Effector CD8-positive, alpha-beta T cell (primary cell): ENCODE measurements at regions not wholly inside any gene's neighbourhood (a gene's known extent, or its start where the extent isn't known, plus 50 kb on each side); places are given as distances from the start of the nearest gene placed in this dataset.
"Not testable (repeated sequence)": the region's sequence is repeated elsewhere in the genome, so short reads cannot be mapped to it uniquely, and the experiment has no call there.

ENCODE experiments used
- DNase-seq: peaks from one replicate; lab custom pipeline; 2025; lab: John Stamatoyannopoulos, UW

DNA sequence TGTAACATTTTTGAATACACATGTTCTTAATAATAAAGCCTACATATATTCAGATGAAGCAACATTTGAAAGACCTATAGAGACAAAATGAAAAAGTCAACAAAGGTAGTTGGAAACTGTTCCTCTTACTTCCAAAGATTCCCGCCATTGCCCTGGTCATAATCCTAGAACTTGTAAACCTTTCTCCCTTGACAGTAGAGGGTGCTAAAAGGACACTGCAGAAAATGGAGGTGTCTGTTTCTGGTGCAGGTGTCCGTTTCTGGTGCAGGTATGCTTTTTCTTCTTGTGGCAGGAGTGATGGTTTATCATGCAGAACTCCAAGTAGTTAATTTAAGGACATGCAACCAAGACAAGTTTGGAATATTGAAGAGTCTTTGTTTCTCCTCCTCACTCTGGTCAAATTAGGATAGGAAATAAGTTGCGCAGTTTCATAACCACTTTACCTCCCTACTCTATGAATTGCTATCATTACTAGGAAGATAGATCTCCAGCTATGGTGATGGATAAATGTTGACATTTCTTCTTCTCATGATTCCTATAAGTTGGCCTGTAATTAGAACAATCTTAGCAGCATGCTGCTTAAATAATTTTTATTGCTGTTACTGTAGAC lies 56.0 kb upstream of the FAM174A start:
- no peak for DNase-seq

DNA sequence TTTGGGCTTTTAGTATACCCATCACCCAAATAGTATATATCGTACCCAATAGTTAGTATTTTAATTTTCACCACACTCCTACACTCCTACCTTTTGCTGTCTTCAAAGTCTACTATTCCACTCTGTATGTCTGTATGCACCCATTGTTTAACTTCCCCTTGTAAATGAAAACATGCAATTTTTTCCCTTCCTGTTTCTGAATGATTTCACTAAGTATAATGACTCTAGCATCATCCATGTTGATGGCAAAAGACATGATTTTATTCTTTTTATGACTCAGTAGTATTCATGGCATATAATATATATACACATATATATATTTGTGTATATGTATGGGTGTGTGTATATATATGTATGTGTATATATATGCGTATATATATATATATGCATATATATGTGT lies 63.1 kb upstream of the FAM174A start:
- DNase-seq: no peak

DNA sequence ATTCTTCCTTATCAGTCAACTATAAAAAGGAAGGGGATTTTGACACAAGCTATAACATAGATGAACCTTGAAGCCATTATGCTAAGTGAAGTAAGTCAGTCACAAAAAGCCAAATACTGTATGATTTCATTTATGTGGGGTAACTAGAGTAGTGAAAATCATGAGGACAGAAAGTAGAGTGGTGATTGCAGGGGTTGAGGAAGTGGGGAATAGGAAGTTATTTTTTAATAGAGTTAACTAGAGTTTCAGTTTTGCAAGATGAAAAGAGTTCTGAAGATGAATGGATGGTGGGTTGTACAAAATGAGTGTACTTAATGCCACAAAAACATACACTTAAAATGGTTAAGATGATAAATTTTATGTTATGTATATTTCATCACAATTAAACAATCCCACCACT lies 65.4 kb upstream of the FAM174A start:
- no peak for DNase-seq

DNA sequence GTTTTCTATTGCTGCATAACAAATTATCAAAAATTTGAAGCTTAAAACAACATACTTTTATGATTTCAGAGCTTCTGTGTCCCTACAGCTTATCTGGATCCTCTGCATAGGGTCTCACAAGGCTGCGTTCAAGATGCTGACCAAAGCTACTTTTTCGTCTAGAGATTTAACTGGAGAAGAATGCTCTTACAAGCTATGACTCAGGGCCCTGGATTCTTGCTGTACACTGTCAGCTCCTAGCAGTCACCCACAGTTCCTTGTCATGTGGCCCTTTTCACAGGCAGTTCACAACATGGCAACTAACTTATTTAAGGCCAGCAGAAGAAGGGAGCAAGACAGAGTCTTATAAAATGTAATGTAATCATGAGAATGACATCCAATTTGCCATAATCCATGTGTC lies 70.8 kb upstream of the FAM174A start:
- no peak for DNase-seq

DNA sequence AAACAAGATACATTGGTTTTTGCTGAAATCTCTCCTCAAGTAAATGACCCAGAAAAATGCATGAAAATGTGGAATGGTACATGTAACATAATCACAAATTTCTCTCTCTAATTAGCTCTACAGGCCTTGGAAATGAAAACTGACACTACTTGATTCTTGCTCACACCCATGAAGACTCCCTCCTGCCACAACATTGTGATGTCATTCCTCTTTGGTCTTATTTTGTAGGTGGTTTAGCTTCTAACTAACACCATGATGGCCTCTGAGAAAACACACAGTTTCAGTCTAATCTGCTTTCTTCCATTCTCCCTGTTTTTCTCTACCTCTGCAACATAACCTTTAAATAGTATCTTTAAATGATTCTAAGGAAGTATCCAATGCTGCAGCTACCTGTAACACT lies 78.6 kb upstream of the FAM174A start:
- no peak for DNase-seq

DNA sequence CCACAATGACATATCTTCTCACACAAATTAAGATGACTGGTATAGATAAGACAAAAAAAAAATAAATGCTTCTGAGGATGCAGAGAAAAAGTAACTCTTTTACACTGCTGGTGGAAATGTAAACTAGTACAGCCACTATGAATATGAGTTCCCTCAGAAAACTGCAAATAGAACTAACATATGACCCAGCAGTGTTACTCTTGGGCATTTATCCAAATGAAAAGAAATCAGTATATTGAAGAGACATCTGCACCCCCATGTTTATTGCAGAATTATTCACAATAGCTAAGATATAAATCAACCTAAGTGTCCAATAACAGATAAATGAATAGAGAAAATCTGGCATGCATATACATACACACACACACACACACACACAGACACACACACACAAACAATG lies 83.0 kb upstream of the FAM174A start:
- DNase-seq: no peak

DNA sequence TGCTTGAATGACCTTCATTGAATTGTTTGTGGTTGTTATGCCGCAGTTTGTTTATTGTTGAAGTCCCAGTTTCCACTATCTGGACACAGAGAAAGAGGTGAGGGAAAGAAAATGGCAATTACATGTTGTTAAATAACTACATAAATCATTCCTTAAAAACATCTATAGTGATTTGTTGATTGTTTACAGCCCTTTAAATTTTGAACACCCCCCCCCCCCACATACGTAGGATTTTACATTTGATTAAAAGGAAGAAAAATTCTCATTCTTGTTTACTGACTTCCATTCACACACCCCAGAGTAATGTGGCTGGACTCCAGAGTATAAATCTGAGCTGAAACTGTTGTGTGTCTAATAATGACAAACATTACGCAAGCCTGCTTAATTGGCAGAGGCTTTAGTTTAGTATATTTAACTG lies 87.1 kb upstream of the FAM174A start:
- DNase-seq: no peak

DNA sequence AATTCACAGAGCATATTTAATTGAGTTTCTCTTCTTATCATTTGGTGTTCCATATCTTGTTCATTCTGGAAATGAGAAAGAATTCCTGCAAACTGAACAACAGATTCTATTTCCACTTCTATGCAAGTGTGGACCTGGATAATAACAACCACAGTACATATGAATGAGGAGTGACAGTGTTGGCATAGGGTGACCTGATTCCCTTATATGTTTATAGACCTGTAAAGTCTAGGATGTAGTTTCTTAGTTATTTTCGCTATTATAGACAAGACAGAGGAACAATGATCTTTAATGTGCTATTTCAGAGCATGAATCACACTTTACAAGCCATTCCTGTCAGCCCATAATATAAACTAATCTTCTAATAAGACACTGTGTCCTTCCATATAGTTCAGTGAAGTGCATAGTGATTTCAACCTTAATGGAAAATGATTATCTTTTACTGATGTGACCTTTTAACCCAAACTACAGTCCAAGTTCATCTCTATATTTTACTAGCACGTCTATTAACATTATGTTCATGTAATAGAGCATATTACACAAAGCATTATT lies 88.2 kb upstream of the FAM174A start:
- no peak for DNase-seq

DNA sequence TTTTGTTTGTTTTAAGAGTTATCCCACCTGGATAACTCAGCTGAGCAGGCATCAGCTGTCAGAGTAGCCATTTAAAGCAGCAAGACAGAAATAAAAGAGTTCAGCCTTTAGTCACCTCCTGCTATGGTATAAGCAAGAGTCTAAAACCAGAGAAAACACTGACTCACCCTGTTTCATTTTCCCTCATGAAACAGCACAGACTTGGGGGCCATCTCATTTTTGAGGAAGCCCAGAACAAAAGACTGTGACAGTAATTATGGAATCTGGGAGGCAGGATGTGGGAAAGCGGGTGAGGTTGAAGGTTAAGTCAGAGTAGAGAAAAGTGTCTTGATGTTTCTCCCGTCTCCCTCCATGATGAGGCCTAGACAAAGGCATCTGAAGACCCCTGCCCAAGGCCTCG lies 90.2 kb upstream of the FAM174A start:
- DNase-seq: no peak

DNA sequence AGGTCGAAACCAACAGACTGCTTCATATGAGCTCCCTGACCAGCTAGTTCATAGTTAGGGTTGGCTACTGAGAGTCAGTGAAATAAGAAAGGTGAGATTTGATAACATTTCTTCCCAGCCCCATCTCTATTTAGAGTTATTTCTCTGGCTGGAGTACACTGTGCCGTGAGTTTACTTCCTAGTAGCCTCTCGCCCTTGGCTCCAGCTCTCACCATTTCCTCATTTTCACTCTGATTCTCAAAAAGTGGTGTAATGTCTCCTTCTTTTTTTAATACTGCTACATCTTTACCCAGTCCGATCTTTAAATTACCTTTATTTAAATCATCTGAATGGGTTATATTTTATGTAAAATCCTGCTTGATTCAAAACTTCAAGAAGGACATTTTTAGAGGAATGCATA lies 100.4 kb upstream of the FAM174A start:
- DNase-seq: no peak

DNA sequence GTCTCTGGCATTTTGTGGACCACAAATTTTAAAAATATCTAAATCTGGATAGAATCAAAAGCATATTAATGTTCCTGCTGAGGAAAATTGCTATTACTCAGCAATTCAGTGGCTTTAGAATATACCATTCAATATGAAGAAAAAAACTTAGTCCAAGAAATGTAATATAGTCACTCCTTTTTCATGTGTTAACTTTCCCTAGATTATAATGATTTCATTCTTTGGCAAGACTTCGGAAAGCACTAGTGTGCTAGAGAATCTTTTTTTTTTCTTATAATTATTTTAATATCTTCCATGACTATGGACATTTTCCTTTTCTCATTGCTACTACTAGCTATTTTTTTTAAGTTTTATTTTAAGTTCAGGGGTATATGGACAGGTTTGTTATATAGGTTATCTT lies 102.4 kb upstream of the FAM174A start:
- no peak for DNase-seq

DNA sequence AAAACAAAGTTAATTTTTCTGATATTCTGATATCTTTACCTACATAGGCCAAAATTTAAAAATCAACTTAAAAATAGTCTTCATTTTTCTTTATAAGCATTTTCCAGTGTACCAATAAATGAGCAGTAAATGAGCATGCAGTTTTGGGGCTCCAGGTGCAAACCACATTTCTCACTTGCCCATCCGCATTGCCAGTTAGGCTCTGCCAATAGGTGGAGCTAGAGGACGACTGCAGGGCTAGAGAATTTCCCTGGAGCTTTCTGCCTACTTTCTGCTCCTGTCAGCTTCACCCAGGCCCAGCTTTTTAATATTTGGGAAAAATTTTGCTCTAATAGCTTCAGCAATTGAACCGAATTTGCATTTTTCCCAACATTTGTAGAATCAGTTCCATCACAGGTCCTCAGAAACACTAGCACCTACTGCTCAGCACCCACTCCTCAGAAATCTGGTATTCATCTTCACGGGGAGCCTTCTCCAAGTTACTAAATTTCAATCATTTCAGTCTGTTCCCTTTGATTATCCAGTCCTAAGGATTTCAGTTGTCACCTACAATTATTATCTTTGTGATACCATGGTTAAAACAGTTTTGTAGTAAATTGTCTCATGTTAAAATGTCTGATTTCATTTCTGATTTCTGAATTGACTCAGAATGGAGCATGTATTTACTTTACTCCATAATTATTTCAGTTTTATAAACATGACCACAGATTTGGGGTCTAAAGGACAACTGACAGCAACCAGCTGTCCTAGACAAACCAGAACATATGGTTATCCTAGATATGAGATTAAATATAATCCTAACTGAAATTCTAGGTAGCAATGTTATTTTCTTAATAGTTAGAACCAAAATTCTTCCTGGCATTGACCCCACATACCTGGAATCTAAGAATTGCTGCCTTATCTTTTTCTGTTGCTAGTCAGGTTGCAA lies 104.6 kb upstream of the FAM174A start:
- peak; percentile 3 for DNase-seq

DNA sequence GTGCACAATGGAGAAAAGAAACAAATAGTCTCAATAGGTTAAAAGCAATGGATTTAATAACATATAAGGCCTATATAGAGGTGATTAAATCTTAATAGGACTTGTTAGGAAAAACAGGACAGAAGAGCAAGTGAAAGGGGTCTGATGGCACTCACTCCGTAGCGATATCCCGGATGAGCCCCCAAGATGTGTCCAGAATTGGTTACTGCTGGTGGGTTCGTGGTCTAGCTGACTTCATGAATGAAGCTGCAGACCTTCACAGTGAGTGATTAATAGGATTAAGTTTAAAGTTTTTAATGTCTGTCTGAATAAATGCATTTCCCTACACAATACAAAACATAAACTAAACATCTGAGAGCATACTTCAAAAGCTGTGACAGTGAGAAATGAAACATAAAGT lies 110.4 kb upstream of the FAM174A start:
- DNase-seq: no peak

DNA sequence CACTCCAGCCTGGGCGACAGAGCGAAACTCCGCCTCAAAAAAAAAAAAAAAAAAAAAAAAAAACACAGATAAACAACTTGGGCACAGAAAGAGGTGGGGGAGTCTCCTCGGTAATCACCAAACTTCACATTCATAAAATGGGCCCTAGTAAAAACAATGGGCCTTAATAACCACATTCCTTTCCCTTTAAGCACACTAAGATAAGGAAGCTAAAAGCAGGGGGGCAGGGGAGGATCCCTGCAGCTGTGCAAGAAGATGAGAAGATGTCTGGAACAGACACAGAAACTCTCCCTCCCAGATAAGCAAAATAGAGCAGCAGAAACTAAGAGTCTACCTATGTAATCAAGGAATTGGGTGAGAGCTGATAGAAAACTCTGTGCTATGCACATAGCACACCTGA lies 111.2 kb upstream of the FAM174A start:
- no peak for DNase-seq

DNA sequence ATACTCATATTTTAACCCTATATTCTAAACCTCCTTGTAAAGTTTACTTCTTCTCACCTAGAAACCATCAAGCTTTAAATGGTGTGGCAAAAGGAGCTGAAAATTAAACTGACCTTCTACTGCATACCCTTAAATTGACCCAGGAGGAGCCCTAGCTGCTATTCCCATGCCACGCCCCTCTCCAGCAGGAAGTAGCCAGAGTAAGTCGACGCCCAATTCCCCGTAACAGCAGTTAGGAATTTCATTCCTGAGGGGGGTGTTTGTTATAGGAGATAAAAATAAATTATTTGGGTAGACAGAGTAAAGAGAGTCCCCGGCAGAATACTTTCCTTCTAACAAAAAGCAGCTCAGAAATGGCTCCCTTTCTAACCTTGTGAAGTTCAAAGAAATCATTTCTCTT lies 111.8 kb upstream of the FAM174A start:
- DNase-seq: no peak

DNA sequence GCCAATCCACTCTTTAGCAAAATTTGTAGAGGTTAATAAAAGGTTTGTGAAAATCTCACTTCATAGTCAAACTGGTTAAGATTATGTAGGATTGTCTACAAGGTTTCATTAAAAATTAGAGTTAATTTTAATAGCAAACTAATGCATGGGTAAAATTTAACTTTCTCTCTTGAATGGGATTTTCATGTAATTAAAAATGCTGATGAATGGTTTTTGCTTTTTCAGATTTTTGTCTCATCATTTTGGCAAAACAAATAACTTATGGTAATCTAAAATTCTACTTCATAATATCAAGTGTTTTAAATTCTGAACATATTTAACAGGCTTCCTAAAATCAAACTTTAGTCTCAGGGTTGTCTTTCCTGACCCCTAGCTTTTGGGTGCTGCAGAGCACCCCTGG lies 113.8 kb upstream of the FAM174A start:
- DNase-seq: no peak

DNA sequence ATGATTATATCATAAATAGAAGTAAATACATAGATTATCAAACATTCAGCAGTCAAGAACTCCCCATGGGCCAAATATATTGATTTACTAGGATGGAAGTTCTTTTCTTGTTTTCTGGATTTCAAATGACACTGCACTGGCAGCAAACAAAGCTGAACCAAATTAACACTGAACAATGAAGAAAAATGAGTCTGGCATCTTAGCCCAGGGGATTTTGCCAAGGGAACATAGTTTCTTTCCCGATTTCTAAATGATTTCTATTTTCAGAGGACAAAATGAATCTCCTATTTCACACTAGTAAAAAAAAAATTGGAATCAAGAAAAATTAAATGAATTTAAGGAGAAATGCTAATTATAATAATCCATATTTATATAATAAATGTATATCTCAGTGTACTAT lies 116.9 kb upstream of the FAM174A start:
- no peak for DNase-seq

DNA sequence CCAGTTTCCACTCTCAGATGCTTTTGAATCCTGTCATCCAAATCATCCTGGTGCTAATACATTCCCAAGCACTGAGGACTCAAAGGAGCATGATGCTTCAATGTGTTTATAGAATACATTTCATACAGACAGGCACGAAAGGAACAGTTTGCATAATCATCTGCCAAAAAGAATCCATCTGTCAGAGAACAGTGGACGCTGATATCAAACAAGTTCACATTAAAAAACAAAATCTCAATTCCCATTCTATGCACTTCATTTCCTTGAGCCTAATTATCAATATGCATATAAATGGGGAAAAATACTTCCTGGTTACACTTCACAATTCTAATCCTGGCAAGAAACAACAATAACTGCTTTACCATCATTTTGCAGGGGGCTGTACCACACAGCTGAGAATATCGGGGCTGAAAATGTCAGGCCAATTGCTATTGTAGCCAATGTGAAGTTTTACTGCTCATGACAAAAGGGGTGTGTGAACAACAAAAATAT lies 125.5 kb upstream of the FAM174A start:
- no peak for DNase-seq

DNA sequence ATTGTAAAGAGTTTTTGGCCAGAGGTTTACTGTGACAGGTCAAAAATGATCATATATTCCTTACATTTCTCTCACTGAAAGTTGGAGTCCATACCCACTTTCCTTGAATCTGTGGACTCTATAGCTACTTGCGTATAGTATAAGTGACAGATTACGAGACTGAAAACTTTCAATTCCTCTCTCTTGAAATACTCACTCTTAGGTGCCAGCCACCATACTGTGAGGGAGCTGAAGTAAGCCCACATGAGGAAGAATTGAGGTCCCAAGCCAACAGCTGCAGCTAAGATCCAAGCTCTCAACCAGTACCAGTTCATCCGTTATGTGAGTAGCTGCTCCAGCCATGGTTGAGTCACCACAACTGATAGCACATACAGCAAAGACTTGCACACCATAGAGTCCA lies 128.1 kb upstream of the FAM174A start:
- no peak for DNase-seq

DNA sequence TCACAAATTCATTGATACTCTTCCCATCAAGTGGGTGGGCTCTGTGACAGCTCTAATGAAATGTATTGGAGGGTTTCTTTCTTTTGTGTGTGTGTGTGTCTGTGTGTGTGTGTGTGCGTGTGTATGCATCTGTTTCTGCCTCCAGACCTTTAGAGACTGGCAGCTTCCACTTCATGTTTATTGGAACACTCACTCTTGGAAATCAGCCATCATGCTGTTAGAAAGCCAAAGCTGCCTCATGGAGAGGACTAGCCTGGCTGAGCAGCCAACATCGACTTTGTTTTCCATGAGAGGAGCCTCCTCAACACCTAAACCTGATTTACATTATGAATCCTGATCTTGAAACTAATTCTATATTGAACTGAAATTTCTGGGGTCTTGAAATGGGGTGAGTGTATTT lies 128.5 kb upstream of the FAM174A start:
- no peak for DNase-seq

DNA sequence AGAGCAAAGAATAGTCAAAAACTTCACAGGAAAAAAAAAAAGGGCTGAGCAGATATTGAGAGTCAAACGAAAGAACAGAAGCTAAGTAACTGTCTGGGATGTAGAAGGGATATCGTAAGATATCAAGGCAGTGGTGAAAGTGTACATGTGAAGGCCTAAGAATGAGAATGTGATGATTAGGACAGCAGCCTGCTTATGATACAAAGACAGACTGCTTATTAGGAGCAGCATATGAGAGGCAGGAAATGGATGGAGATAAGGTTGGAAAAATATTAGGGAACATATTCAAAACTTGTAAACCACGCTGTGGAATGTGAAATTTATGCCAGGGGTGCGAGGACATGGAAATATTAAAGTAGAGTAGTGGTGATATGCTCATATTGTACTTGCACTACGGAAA lies 133.1 kb upstream of the FAM174A start:
- no peak for DNase-seq

DNA sequence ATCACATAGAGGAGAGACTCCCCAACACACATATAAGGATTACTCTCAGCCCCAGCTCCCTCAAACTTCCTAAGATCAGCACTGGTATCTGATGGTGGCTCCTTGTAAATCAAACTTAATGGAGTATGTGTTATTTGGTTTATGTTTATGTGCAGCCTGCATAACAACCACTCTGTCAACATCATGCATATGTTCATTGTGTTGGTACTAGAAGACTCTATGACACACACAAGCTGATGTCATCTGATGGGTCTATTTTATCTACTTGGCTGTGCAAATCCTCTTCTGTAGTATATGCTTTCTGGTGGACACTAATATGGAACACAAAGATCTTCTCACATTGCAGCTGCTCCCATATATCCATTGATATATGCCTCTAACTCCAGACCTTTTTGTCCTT lies 134.0 kb upstream of the FAM174A start:
- no peak for DNase-seq

DNA sequence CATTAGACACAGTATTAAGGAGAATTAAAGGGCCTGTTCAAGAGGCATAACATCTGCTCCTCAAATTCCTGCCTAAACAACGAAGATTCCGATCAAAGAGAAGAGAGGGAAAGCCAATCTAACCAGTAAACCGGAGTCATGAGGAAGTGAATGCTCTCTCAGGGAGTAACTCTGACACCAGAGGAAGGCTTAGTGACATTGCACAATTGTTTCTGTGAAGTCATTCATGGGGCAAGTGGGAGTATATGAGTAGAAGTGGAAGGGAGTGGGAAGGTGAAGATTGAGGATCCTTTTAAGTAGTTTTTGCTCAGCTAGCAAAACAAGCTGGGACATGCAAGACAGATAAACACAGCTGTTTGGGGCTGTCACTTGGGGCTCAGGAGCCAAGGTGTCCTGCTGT lies 136.4 kb upstream of the FAM174A start:
- DNase-seq: not testable (repeated sequence)
